MM.1S (cell line): ENCODE measurements at regions not wholly inside any gene's neighbourhood (a gene's known extent, or its start where the extent isn't known, plus 50 kb on each side); places are given as distances from the start of the nearest gene placed in this dataset.

Source experiments
- DNase-seq: peaks from one replicate; pipeline ENCODE4 v3.0.0-alpha.2; 2015
- H2AFZ ChIP-seq: fragments of 300-600 bp; sonication (generic); 2 replicates; pipeline ENCODE4 v1.6.0; 2016; ENCODE audit warnings: antibody characterized with exemption, low read length
- H3F3A ChIP-seq: fragments of 300-600 bp; sonication (generic); 2 replicates; pipeline ENCODE4 v1.6.1; 2016; ENCODE audit warnings: mild to moderate bottlenecking, antibody characterized with exemption, low read length, moderate library complexity, mixed read lengths; ENCODE audit not compliant: insufficient read depth
- H3K27ac ChIP-seq: fragments of 300-600 bp; sonication (generic); 2 replicates; pipeline ENCODE4 v1.5.1; 2016; ENCODE audit warnings: mild to moderate bottlenecking, low read length
- H3K27me3 ChIP-seq: fragments of 300-600 bp; sonication (generic); replicated peaks from 2 replicates; pipeline ENCODE4 v1.6.0; 2016; ENCODE audit warnings: low read length; ENCODE audit not compliant: insufficient read depth
- H3K36me3 ChIP-seq: fragments of 300-600 bp; sonication (generic); replicated peaks from 2 replicates; pipeline ENCODE4 v1.6.1; 2016; ENCODE audit warnings: mild to moderate bottlenecking, low read length, mixed read lengths; ENCODE audit not compliant: insufficient read depth
- H3K4me1 ChIP-seq: fragments of 300-600 bp; sonication (generic); 2 replicates; pipeline ENCODE4 v1.6.1; 2016; ENCODE audit warnings: low read length, mixed read lengths
- H3K4me2 ChIP-seq: fragments of 300-600 bp; sonication (generic); 2 replicates; pipeline ENCODE4 v1.6.0; 2016; ENCODE audit warnings: low read depth, low read length
- H3K4me3 ChIP-seq: fragments of 300-600 bp; sonication (generic); 2 replicates; pipeline ENCODE4 v1.5.1; 2016; ENCODE audit warnings: low read length, mixed read lengths
- H3K79me2 ChIP-seq: fragments of 300-600 bp; sonication (generic); 2 replicates; pipeline ENCODE4 v1.6.1; 2016; ENCODE audit warnings: mixed run types, low read length, mixed read lengths
- H3K9ac ChIP-seq: fragments of 300-600 bp; sonication (generic); 2 replicates; pipeline ENCODE4 v1.6.1; 2016; ENCODE audit warnings: low read length, mixed read lengths
- H3K9me2 ChIP-seq: fragments of 300-600 bp; sonication (generic); replicated peaks from 2 replicates; pipeline ENCODE4 v1.6.1; 2016; ENCODE audit warnings: mild to moderate bottlenecking, low read length, mixed read lengths; ENCODE audit not compliant: insufficient read depth
- H3K9me3 ChIP-seq: fragments of 300-600 bp; sonication (generic); replicated peaks from 2 replicates; pipeline ENCODE4 v1.6.1; 2016; ENCODE audit warnings: mild to moderate bottlenecking, low read length, mixed read lengths; ENCODE audit not compliant: insufficient read depth
- H4K20me1 ChIP-seq: fragments of 300-600 bp; sonication (generic); 2 replicates; pipeline ENCODE4 v1.6.1; 2016; ENCODE audit warnings: mild to moderate bottlenecking, low read length, moderate library complexity, mixed read lengths; ENCODE audit not compliant: insufficient read depth
- CTCF ChIP-seq: fragments of 300-600 bp; sonication (generic); IDR thresholded peaks from 2 replicates; pipeline ENCODE4 v1.5.1; 2016; ENCODE audit warnings: antibody characterized with exemption, low read length, mixed read lengths
- EZH2 ChIP-seq: fragments of 300-600 bp; sonication (generic); optimal IDR thresholded peaks from 2 replicates; pipeline ENCODE3; 2017; ENCODE audit warnings: low read depth, mild to moderate bottlenecking, antibody characterized with exemption, low read length, mixed read lengths
- EZH2phosphoT487 ChIP-seq: fragments of 300-600 bp; sonication (generic); IDR thresholded peaks from 2 replicates; pipeline ENCODE4 v1.6.1; 2018; ENCODE audit warnings: antibody characterized with exemption, low read length

- Histone ChIP-seq H3K79me2 (no peaks in the 10 kb centered on the region), H3K4me3 (no peak overlapping the region), H3K9me3 (no peaks in the 10 kb centered on the region), H3K9ac (no peak overlapping the region), H3K27me3 (no peaks in the 10 kb centered on the region), H3K36me3 (no peaks in the 10 kb centered on the region), H2AFZ (no peak overlapping the region), H4K20me1 (no peaks in the 10 kb centered on the region), H3K4me2 (no peak overlapping the region), H3F3A (0 out of 2 replicates have a peak, but pooled peaks cover 4% of the 10 kb centered on the region), H3K9me2 (no peaks in the 10 kb centered on the region), H3K4me1 (peaks cover 4% of the 10 kb centered on the region; the same call in 1 of the 2 replicates), H3K27ac (no peak overlapping the region)
- TF ChIP-seq EZH2 = no peak
- TF ChIP-seq EZH2phosphoT487 = no peak
- TF ChIP-seq CTCF = no peak
- peak; percentile 12 for DNase-seq
Measured at GRCh38 chr5:3199962-3200755, 395.5 kb upstream of the IRX1 start.

DNA sequence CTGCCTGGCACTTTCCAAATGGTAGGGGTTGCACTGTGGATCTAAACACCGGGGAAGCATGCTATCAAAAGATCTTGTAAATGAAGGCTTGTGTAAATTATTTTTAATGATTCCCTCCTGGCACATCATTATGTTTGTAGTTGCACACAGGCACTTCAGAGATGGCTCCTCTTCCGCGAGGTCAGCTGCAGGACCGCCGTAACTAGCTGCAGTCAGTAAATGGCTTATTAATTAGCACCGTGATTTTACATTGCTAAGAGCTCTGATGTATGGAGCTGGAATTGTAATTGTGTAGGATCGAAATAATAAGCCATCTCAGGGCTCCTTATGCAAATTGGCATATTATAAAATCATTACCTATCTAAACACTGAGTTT, 397.6 kb upstream of the IRX1 start:
- no peak overlapping the region for H3K4me2 ChIP-seq

GRCh38 chr5:3197304-3198073, 398.1 kb upstream of the IRX1 start:
- Histone ChIP-seq H3K9me3 (no peaks in the 10 kb centered on the region), H3K4me2 (no peak overlapping the region), H3K9ac (no peak overlapping the region)

More for the DNA sequence above, 397.6 kb upstream of the IRX1 start:
- Histone ChIP-seq H3K4me1 (peaks cover 4% of the 10 kb centered on the region; the same call in 1 of the 2 replicates), H3K4me3 (no peak overlapping the region), H3K27me3 (no peaks in the 10 kb centered on the region), H3K79me2 (no peaks in the 10 kb centered on the region), H3K36me3 (no peaks in the 10 kb centered on the region), H2AFZ (no peak overlapping the region), H3K9me2 (no peaks in the 10 kb centered on the region), H4K20me1 (no peaks in the 10 kb centered on the region), H3K9ac (no peak overlapping the region), H3K27ac (no peak overlapping the region), H3K9me3 (no peaks in the 10 kb centered on the region), H3F3A (0 out of 2 replicates have a peak, but pooled peaks cover 4% of the 10 kb centered on the region)
- DNase-seq = no peak
- TF ChIP-seq EZH2 (no peak), CTCF (no peak), EZH2phosphoT487 (no peak)

More at GRCh38 chr5:3197304-3198073, 398.1 kb upstream of the IRX1 start:
- no peaks in the 10 kb centered on the region for H3K9me2 ChIP-seq
- no peak overlapping the region for H2AFZ ChIP-seq
- 0 out of 2 replicates have a peak, but pooled peaks cover 4% of the 10 kb centered on the region for H3F3A ChIP-seq
- no peaks in the 10 kb centered on the region for H3K79me2 ChIP-seq
- TF ChIP-seq EZH2 (no peak), CTCF (no peak), EZH2phosphoT487 (no peak)
- no peak for DNase-seq
- no peak overlapping the region for H3K4me3 ChIP-seq
- H3K27ac ChIP-seq = no peak overlapping the region
- no peaks in the 10 kb centered on the region for H3K27me3 ChIP-seq
- H3K4me1 ChIP-seq = peaks cover 4% of the 10 kb centered on the region; the same call in 1 of the 2 replicates
- no peaks in the 10 kb centered on the region for H4K20me1 ChIP-seq
- no peaks in the 10 kb centered on the region for H3K36me3 ChIP-seq
